ELF-1 (cell line): ENCODE measurements at regions not wholly inside any gene's neighbourhood (a gene's known extent, or its start where the extent isn't known, plus 50 kb on each side); places are given as distances from the start of the nearest gene placed in this dataset.
"Not testable (repeated sequence)": the region's sequence is repeated elsewhere in the genome, so short reads cannot be mapped to it uniquely, and the experiment has no call there.

Source experiments
- DNase-seq: peaks from one replicate; pipeline ENCODE4 v3.0.0-alpha.2; 2016; ENCODE audit warnings: low read depth, low spot score

GRCh38 chr15:38961456-38961855, 396.8 kb upstream of the RASGRP1 start:
- DNase-seq: no peak

DNA sequence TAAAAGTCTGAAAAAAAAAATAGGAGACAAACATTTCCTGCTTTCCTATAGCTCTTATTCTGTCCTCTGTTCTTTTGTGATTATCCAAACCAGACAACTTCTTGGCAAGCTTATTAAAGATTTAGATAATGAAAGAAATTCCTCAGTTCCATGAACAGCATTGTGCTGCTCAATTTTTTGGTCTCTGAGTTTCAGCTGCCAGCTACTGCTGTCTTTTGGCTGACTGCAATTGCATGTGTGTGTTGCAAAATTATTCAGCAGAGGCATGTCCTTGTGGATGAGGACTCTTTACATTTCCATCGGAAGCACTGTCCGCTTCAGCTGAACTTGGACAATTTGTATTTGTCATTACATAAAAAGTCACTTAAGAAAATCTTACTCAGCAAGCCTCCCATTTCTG, 397.3 kb upstream of the RASGRP1 start:
- DNase-seq: no peak

GRCh38 chr15:38972831-38973230, 408.2 kb upstream of the RASGRP1 start:
- no peak for DNase-seq

DNA sequence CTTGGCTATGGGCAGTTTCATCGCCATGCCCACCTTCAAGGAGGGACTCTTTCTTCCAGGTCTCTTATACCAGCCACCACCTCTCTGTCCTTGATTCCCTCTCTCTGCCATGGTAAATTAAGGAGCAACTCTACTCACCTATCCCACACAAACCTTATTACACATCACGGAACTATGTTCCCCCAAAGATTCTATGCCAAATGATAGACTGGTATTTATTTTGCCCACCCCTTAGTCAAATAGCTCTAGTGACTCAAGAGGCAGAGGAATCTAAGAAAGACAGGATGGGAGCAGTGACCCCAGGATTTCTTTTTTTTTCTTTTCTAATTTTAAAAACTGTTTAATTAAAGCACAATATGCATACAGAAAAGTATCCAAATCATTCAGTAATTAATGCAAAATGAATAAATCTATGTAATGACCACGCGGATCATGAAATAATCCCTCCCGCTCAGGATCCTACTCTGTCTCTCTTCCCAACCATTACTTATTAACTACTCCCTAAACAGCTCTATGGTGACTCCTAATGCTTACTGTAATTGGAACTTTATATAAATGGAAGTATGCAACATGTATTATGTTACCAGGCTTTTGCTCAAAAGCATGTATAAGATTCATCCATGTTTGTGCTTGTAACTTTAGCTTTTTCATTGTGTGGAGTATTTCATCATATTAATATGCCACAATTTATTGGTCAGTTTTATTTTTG, 410.8 kb upstream of the RASGRP1 start:
- no peak for DNase-seq

- peak; percentile 27 for DNase-seq
Measured at GRCh38 chr15:38991126-38991525, 426.5 kb upstream of the RASGRP1 start.

DNA sequence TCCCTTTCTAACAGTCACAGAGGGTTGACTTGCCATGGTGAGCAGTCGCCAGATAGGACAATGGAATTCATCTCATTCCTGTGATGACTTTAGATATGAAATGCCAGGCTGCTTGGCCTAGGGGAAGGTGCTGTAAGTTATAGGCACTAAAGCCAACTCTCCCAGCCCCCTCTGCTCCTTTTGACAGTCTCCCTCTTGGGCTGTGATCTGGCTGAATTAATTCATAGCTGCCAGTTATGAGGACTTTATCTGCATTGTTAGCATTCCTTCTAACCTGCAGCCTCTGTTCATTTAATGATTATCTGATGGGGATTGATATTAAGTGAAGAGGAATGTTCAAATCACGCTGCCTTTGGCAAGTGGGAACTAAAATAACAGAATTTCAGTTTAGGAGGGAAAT, 427.1 kb upstream of the RASGRP1 start:
- no peak for DNase-seq

DNA sequence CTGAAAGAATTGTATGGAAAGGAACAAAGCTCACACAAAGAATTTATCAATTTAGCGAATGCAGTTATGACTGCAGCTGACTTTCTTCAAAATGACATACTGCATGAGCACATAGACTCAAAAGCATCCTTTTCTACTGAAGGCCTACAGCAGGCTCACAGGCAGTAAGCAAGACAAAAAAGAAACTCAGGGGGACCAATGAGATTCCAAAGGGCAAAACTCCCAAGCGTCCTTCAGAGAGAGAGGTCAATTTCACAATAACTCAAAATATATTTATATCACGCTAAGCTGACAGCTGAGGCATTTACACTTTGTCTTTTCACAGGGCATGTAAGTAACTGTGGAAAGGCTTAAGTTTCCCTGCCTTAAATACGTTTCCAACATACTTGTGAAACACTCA, 427.9 kb upstream of the RASGRP1 start:
- DNase-seq: no peak

DNA sequence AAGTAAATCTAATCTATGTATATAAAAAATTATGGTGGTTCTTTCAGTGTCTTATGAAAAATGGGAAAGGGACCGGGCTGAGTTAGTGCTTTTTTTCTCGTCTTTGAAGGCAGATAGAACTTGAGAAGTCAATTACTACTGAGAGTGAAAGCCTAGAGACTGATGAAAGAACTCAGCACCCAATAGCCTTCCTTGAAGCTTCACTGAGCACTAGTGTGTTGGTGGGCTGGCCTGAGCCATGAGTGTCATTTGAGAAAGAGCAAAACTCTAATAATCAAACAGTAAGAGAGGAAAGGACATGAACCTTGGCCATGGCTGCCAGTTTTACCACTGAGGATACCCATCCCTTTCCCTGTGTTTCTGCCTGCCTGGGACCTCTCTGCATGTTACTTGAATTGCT, 428.3 kb upstream of the RASGRP1 start:
- DNase-seq: no peak

DNA sequence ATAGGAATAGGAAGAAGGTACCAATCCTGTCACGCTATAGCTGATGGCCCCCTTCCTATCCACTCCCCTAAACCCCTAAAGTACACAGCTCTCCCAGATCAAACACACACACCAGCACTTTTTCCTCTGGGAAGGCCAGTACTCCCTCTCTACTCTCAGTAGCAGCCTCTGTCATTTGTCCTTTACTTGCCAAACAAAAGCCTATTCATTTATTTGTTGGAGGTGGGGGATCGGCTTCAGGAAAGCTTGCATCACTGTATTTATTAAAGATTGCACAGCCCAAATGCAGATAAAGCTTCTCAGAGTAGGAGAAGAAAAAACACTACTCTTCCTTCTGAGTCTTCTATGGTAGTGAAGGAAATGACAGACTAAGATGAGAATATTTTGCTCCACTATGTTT, 429.7 kb upstream of the RASGRP1 start:
- DNase-seq: no peak

DNA sequence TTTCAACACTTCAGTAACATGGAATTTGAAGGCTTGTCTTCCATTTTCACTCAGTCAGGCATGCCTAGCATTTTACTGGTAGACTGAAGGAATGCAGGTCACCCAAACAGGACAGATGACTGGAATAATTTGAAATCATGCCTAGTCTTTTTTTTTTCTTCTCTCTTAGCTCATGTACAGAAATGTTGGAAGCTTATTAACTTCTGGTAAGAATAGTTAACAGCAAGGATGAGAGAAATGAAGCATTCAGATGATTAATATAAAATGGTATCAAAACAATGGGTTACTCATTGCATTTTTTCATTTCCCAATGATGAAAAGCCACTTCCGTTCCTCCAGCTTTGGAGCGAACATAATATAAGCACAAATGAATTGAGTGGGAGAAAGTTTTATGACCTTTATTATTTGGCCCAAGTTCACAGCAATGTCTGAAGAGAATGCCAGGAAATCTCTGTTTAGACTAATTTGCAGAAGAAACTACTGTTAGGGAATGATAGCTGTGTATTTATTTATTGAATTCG, 431.6 kb upstream of the RASGRP1 start:
- no peak for DNase-seq

DNA sequence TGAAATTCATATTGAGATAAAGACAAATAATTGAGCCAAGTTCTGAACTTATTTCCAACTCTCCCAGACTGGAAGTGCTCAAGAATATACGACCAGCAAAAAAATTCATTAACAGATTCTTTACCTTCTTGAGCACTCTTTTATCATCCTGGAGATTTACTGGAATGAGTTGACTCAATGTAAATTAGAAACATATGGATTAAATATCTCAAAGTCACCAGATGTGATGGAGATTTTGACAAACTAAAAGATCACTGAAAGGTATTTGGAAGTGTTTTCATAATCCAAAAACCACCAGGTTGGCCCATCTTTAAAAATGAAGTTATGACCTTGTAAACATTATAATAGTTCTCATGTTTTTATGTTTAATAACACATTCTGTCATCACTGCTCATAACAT, 433.2 kb upstream of the RASGRP1 start:
- no peak for DNase-seq

GRCh38 chr15:39000008-39000734, 435.6 kb upstream of the RASGRP1 start:
- DNase-seq: no peak

DNA sequence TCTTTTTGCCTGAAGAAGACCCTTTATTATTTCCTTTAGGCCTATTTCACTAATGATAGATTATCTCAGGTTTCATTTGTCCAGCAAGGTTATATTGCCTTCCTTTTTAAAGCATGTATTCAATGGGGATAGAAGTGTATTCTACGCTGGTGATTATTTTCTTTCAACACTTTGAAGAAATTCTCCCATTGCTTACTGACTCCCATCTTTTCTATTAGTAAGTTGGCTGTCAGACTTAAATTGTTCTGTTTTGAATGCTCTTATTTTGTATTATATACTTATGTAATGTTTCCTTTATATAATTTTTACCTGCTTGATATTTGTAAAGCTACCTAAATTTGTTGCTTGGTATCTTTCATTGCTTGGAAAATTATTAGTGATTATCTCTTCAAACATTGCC, 445.1 kb upstream of the RASGRP1 start:
- no peak for DNase-seq

DNA sequence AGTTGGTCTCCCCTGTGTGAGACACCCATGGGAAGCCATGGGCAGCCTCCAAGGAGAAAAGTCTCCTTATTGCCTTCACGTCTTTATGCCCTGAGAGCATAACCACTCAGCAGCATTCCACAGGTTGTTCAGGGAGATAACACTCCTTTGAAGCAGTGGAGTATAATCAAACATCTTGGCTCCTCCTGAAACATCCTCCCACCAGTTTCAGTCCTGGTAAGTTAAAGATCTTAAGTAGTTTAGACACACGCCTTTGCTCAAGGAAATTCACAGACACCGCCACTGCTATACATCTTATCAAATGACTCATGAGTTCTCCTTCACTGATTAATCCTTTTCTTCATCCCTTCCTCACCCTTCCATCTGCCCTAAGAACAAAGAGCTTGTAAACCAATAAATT, 446.5 kb upstream of the RASGRP1 start:
- DNase-seq: not testable (repeated sequence)

DNA sequence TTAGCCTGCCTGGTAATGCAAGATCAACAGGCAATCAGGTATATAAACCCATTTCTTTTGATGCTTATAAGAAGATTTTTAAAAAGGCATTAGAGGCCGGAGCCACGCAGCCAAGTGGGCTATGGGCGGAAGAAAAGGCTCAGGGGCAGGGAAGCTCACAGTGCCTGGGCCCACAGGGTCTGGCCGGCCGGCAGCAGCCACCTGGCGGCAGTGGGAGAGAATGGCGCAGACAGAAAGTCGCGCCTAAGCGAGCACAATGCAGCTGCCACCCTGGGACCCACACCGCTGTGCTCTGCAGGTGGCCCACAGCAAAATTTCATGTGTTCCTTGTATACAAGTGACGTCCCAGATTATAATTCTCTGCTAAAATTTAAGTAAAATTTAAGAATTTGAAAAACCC, 448.6 kb upstream of the RASGRP1 start:
- no peak for DNase-seq

DNA sequence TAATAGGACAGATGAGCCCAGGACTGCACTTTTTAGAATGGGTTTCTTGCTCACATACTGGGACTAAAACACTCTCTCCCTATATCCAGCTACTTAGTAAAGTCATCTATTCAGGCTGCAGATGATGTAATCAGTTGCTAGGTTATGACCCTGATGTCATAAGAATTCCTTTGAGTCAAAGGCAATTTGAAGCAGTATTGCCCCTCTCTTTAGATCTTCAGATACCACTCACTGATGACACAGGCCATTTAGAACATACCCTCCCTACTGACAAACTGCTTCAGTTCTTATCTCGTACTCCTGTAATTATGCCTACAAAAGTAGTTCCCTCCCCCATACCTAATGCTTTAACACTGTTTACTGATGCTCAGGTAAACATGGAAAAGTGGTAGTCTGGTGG, 450.1 kb upstream of the RASGRP1 start:
- DNase-seq: no peak

DNA sequence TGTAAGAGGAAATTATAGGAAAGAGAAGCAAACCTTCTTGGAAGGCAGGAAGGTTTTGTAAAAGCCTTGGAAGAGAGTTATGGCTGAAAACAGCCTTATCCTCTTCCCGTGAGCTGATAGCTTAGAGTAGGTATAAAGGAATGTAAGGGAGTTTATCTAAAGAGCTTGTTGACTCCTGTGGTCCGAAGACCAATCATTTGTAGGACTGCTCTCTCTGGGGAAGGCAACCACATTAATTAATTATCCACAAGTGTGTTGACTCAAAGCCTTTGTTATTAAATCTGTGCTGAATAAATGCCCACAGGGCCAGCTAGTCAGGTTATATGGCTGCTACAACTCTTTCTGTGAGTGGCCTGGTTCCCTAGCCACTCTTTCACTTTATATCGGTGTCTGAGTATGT, 452.1 kb upstream of the RASGRP1 start:
- DNase-seq: no peak

GRCh38 chr15:39018966-39019365, 454.4 kb upstream of the RASGRP1 start:
- no peak for DNase-seq

DNA sequence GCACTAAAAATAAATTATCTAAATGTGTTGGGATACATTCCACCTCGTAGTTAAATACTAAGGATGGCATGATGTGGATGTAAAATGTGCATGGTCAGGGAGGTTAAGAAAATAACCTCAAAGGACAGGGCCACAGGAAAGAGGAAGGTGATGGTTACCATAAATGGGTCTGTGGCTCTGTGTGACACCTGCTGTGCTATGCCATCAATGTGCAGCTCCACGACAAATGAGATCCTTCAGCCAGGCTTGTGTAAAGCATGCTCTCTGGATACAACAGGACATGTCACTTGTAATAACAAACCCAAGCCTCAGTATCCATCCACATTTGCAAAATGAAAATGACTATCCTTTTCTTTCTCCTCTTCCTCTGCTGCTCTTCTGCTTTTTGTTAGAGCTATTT, 456.7 kb upstream of the RASGRP1 start:
- DNase-seq: no peak

DNA sequence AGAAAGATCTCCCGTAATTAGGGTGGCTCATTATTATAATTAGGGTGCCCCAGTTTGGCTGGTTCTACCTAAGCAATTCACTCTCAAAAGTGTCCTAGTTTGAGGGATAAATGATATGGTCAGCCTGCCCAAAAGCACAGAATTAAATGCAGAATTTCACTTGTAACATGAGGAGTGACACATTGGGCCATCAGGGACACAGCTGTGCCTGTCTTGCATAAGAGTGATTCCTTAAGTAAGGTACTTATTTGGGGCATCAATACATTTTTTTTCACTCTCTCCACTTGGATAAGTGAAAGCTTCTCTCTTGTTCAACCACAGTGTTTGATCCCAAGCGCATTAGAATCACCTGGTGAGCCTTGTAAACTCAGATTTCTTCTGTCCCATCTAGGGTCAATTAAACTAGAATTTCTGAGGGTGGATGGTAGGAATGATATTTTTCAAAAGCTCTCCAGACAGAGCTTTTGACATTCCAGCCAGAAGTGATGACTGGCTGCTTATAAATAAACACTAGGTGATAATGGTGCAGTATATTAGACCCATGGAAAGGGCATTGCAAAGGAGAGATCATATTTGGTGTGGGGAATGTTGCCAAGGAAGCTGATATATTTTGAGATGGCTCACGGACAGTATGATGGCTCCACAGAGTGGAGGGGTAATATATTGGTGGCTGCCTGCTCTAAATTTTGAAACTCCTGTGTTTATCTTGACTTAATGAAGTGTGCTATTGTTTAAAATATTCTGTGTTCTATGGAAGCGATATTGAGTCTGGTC, 458.1 kb upstream of the RASGRP1 start:
- no peak for DNase-seq

- DNase-seq: no peak
Measured at GRCh38 chr15:39025321-39025720, 460.7 kb upstream of the RASGRP1 start.

DNA sequence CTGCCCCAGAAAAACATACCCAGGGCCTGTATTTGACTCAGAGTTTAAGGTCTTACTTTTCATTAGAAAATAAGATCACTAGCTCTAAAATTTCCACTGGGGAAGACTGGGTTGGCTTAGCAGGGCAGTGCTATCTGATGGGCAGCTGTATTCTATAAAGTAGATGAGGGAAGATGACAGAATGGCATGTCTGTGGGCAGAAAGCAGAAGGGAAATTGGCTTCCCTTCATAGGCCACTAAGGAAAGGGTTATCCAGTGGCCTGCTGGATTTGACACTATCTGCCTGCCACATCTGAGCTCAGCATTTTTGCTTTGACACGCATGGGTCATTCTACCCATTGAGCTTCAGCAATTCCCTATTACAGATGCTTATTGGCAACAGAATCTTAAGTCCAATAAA, 461.3 kb upstream of the RASGRP1 start:
- no peak for DNase-seq

DNA sequence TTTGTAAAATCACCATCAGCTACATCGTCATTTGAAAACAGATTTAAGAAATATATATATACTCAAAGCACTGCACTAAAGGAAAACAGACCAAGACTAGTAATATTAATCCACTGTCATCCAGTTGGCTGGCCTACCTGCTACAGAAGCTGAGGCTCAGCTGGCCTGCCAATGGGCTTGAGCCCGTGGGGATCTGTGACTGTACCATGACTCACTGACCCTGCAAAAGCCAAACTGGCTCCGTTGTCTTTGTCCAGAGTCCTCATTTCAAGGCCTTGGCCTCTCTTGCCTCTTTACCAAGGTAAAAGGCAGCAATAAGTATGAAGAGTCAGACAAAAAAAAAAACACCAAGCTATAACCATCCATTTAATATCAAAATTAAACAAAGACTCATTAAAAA, 463.5 kb upstream of the RASGRP1 start:
- no peak for DNase-seq
